ENCODE measurements at regions not wholly inside any gene's neighbourhood (a gene's known extent, or its start where the extent isn't known, plus 50 kb on each side); places are given as distances from the start of the nearest gene placed in this dataset.

DNA sequence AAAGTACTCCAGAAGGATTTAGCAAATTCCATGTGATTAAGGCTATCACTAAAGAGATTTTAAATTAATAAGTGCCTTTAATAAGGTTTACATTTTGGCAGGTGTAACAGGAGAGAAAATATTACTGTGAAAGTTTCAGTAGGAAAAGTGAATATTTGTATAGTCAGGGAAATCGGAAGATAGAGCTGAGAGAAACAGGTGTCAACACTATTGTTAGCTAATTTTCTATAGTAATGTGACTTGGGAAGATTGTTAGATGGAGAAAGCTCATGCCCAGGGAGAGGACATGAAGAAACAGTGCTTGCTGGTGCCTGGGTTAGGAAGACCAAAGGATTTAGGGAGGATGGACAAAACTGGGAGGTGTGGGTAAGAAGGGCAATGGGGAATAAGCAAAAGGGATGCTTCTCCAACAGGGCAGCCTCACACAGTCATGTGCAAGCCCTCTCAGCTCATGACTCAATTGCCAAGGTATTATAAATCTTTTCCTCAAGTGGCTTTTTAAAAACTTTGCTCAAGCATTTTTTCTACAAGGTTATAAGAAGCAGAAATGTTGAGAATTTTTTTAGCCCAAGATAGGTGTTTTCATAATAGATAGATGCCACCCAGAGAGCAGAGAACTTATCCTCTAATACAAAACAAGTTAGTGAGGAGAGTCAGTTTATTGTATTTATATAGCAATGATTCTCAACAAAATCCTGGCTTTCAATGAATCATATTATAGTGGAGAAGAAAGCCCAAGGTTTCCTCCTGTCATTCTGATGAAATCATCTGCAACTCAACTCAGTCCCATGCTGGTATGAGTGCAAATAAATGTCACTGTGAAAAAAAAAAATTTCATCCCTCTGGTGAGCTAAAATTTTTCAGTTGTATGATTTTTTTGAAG, 325.2 kb upstream of the NT5E start:
- TF ChIP-seq CTCF (IDR thresholded peaks at IDR 0.05; ENCODE audit: low read length) (no peak), EZH2 (IDR thresholded peaks at IDR 0.05; ENCODE audit: borderline replicate concordance, low read length) (no peak)
